ENCODE measurements at regions not wholly inside any gene's neighbourhood (a gene's known extent, or its start where the extent isn't known, plus 50 kb on each side); places are given as distances from the start of the nearest gene placed in this dataset.

DNA sequence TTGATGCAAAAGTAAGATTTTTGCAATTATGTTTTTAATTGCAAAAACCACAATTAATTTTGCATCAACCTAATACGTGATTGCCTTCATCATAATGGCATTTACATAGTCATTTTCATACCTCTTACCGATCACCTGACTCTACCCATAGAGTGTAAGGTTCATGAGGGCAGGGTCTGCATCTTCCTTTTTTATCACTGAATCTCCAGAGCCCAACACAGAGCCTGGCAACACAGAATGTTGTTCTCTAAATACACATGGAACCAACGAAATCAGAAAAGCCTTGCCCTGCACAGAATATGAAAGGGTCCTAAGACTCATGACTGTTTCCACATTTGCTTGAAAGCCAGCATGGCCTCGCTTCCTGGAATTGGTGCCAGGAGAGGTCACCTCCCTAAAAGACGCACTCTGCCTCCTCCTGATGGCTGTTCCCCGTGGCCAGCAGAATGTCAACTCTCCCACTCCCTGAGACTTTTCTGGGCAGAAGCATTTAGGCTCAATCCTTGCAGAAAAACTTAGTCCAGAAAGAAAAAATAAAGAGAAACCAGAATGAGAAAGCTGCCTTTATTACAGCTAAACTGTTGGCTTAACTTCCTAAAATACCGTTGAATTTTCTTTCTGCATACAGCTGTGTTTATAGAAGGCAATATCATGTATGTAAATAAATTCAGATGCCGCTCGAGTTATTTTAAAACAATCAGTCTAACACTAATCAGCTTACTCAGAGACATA, 327.8 kb upstream of the MAF start:
- no peaks in the 10 kb centered on the region for H3K27me3 ChIP-seq (ENCODE audit: control insufficient read depth in 2 of 2, insufficient read depth in 2 of 2, low read length in 2 of 2)
- intact Hi-C loops (cut with micrococcal nuclease), result no loop called here
- BruUV-seq (replicated peaks), result no TSS peak

DNA sequence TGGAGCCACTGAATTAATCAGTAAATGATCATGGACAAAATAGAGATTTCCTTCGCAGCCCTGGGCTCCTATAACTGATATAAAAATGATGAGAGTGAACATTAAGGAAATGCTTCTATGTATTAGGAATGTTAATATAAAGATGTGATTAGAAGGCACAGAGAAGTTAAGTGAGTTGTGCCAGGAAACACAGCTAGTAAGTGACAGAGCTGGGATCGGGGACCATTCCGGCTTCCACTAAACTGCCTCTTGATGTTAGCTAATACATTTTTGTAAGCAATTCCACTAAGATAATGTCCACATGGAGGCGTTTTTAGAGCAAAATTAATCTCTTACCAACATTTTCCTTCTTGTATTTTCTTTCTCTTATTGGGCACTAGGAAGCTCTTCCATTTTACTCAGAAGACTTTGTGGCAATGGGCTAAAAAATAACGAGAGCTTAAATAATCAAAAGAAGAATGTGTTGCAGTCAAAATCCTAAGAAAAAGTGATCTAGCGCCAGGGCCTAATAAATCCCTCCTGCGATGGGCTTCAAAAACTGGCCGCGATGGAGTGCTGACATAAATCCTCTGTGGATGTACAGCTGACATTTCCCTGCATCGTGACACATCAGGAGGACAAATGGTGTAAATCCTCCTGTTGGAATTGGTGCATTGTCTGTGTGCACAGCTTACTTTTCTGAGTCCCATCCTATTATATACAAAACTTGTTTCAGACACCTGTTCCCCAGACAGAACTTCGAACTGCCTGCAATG, 326.1 kb upstream of the MAF start:
- no peak overlapping the region for H3K4me2 ChIP-seq (ENCODE audit: insufficient read depth, low read length)
- H3K27me3 ChIP-seq (ENCODE audit: control insufficient read depth in 2 of 2, insufficient read depth in 2 of 2, low read length in 2 of 2), result no peaks in the 10 kb centered on the region
- no peak overlapping the region for H3K4me3 ChIP-seq (replicated peaks in 1 of 3; ENCODE audit: insufficient read depth in 1 of 3, low read depth in 1 of 3, low read length in 3 of 3)
- H3K4me1 ChIP-seq (ENCODE audit: control insufficient read depth, extremely low read depth, insufficient read depth, low read length), result no peaks in the 10 kb centered on the region
- TF ChIP-seq, protein P1, sequence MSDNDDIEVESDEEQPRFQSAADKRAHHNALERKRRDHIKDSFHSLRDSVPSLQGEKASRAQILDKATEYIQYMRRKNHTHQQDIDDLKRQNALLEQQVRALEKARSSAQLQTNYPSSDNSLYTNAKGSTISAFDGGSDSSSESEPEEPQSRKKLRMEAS (IDR thresholded peaks at IDR 0.05; ENCODE audit: insufficient read depth, insufficient read length), result no peak
- TF ChIP-seq EZH2 (IDR thresholded peaks at IDR 0.05; ENCODE audit: borderline replicate concordance, low read depth, low read length, severe bottlenecking) (no peak), FOS (IDR thresholded peaks at IDR 0.05; ENCODE audit: borderline replicate concordance, insufficient read depth, low read length) (no peak), POLR2A (IDR thresholded peaks at IDR 0.05; ENCODE audit: low read depth, low read length) (no peak), POLR2AphosphoS5 (IDR thresholded peaks at IDR 0.05; ENCODE audit: insufficient read depth, low read depth, low read length) (no peak), GATA2 (IDR thresholded peaks at IDR 0.05; ENCODE audit: insufficient read depth, insufficient read length, low read depth, low read length) (no peak), JUN (IDR thresholded peaks at IDR 0.05; ENCODE audit: borderline replicate concordance, insufficient read depth, insufficient read length, low read depth) (no peak), MYC (IDR thresholded peaks at IDR 0.05; ENCODE audit: low read depth, low read length) (no peak)
- TF ChIP-seq, protein P2, sequence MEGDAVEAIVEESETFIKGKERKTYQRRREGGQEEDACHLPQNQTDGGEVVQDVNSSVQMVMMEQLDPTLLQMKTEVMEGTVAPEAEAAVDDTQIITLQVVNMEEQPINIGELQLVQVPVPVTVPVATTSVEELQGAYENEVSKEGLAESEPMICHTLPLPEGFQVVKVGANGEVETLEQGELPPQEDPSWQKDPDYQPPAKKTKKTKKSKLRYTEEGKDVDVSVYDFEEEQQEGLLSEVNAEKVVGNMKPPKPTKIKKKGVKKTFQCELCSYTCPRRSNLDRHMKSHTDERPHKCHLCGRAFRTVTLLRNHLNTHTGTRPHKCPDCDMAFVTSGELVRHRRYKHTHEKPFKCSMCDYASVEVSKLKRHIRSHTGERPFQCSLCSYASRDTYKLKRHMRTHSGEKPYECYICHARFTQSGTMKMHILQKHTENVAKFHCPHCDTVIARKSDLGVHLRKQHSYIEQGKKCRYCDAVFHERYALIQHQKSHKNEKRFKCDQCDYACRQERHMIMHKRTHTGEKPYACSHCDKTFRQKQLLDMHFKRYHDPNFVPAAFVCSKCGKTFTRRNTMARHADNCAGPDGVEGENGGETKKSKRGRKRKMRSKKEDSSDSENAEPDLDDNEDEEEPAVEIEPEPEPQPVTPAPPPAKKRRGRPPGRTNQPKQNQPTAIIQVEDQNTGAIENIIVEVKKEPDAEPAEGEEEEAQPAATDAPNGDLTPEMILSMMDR (IDR thresholded peaks at IDR 0.05; ENCODE audit: extremely low read depth in 1 of 2, insufficient read depth in 1 of 2, low read depth in 1 of 2, low read length in 2 of 2), result no peak
- H3K79me2 ChIP-seq (ENCODE audit: control insufficient read depth, insufficient read depth, low read length), result no peaks in the 10 kb centered on the region
- ChIA-PET POLR2A (no interaction called here), CTCF (no interaction called here)
- dilution Hi-C loops (cut with MboI; ENCODE audit: extremely low pct_ligation_motif_present, low sequenced_read_pairs) (no loop called here), intact Hi-C loops (cut with micrococcal nuclease) (no loop called here)
- no peak overlapping the region for H2AFZ ChIP-seq (ENCODE audit: low read depth, low read length)
- H3K9ac ChIP-seq (replicated peaks; ENCODE audit: extremely low read depth, insufficient read depth, low read length), result no peak overlapping the region
- no peaks in the 10 kb centered on the region for H3K9me1 ChIP-seq (replicated peaks; ENCODE audit: control insufficient read depth, extremely low read depth, insufficient read depth, low read length)
- H4K20me1 ChIP-seq (replicated peaks; ENCODE audit: control insufficient read depth, extremely low read depth, insufficient read depth, low read length), result no peaks in the 10 kb centered on the region
- BruUV-seq (replicated peaks), result no TSS peak
- no peaks in the 10 kb centered on the region for H3K36me3 ChIP-seq (ENCODE audit: control insufficient read depth in 2 of 2, extremely low read depth in 1 of 2, insufficient read depth in 2 of 2, low read length in 2 of 2)
- FAIRE-seq (no peak), DNase-seq (ENCODE audit: low read depth, low spot score) (no peak)
- H3K9me3 ChIP-seq (replicated peaks; ENCODE audit: control insufficient read depth, insufficient read depth, low read length), result no peaks in the 10 kb centered on the region
- no peak overlapping the region for H3K27ac ChIP-seq (ENCODE audit: insufficient read depth, low read depth, low read length)

More for the DNA sequence above, 327.8 kb upstream of the MAF start:
- no peaks in the 10 kb centered on the region for H3K36me3 ChIP-seq (ENCODE audit: control insufficient read depth in 2 of 2, extremely low read depth in 1 of 2, insufficient read depth in 2 of 2, low read length in 2 of 2)
- no peak overlapping the region for H3K4me2 ChIP-seq (ENCODE audit: insufficient read depth, low read length)
- H3K9me1 ChIP-seq (replicated peaks; ENCODE audit: control insufficient read depth, extremely low read depth, insufficient read depth, low read length), result no peaks in the 10 kb centered on the region
- TF ChIP-seq EZH2 (IDR thresholded peaks at IDR 0.05; ENCODE audit: borderline replicate concordance, low read depth, low read length, severe bottlenecking), result no peak
- TF ChIP-seq, protein P1 (IDR thresholded peaks at IDR 0.05; ENCODE audit: insufficient read depth, insufficient read length), result no peak
- peaks cover 2% of the 10 kb centered on the region for H3K9me3 ChIP-seq (replicated peaks; ENCODE audit: control insufficient read depth, insufficient read depth, low read length)
- H4K20me1 ChIP-seq (replicated peaks; ENCODE audit: control insufficient read depth, extremely low read depth, insufficient read depth, low read length), result no peaks in the 10 kb centered on the region
- H3K4me1 ChIP-seq (ENCODE audit: control insufficient read depth, extremely low read depth, insufficient read depth, low read length), result no peaks in the 10 kb centered on the region
- H3K27ac ChIP-seq (ENCODE audit: insufficient read depth, low read depth, low read length), result no peak overlapping the region
- no peaks in the 10 kb centered on the region for H3K79me2 ChIP-seq (ENCODE audit: control insufficient read depth, insufficient read depth, low read length)
- H3K4me3 ChIP-seq (replicated peaks in 1 of 3; ENCODE audit: insufficient read depth in 1 of 3, low read depth in 1 of 3, low read length in 3 of 3), result no peak overlapping the region
- no peak overlapping the region for H2AFZ ChIP-seq (ENCODE audit: low read depth, low read length)
- ChIA-PET POLR2A (no interaction called here), CTCF (no interaction called here)
- H3K9ac ChIP-seq (replicated peaks; ENCODE audit: extremely low read depth, insufficient read depth, low read length), result no peak overlapping the region
- DNase-seq (ENCODE audit: low read depth, low spot score) (no peak), FAIRE-seq (no peak)
- dilution Hi-C loops (cut with MboI; ENCODE audit: extremely low pct_ligation_motif_present, low sequenced_read_pairs), result no loop called here

Data from endothelial cell of umbilical vein (primary cell).